ENCODE measurements at regions not wholly inside any gene's neighbourhood (a gene's known extent, or its start where the extent isn't known, plus 50 kb on each side); places are given as distances from the start of the nearest gene placed in this dataset.

- in situ Hi-C loops (cut with HindIII; ENCODE audit: extremely low pct_ligation_motif_present, low pct_unique_long_range_greater_than_20kb), result no loop called here
- BruUV-seq (replicated peaks), result no TSS peak
- no peak for ATAC-seq
Measured at GRCh38 chr1:95435611-95436010, 201.6 kb downstream of the RWDD3 start.

More at GRCh38 chr1:95435611-95436010, 201.6 kb downstream of the RWDD3 start:
- Histone ChIP-seq H3K79me2 (ENCODE audit: insufficient read depth, low read length) (no peaks in the 10 kb centered on the region), H3K9me3 (ENCODE audit: low read length) (no peaks in the 10 kb centered on the region), H3K4me2 (ENCODE audit: low read depth, low read length) (no peak overlapping the region), H3K9ac (ENCODE audit: insufficient read depth, low read depth, low read length) (no peak overlapping the region), H3K27ac (ENCODE audit: extremely low read length, insufficient read depth, low read length) (no peak overlapping the region), H4K20me1 (ENCODE audit: insufficient read depth, low read length) (no peaks in the 10 kb centered on the region), H3K4me3 (replicated peaks in 1 of 3; ENCODE audit: insufficient read depth in 1 of 3, low read depth in 2 of 3, low read length in 3 of 3) (no peak overlapping the region), H3K27me3 (ENCODE audit: control insufficient read depth in 1 of 2, insufficient read depth in 2 of 2, low read length in 2 of 2) (no peaks in the 10 kb centered on the region), H3K36me3 (replicated peaks in 1 of 2; ENCODE audit: control insufficient read depth in 1 of 2, insufficient read depth in 2 of 2, low read length in 2 of 2) (no peaks in the 10 kb centered on the region), H2AFZ (ENCODE audit: low read length) (no peak overlapping the region), H3K4me1 (ENCODE audit: insufficient read depth, low read length) (no peaks in the 10 kb centered on the region)
- FAIRE-seq (no peak), DNase-seq (ENCODE audit: low spot score) (no peak)
- TF ChIP-seq PLSCR1 (CRISPR knock-in tag; IDR thresholded peaks at IDR 0.05; ENCODE audit: borderline replicate concordance), result no peak
- no peak for TF ChIP-seq THAP7 (CRISPR knock-in tag; IDR thresholded peaks at IDR 0.05)
- TF ChIP-seq NONO (IDR thresholded peaks at IDR 0.05), result no peak
- no peak for TF ChIP-seq NONO (CRISPR knock-in tag; conservative IDR thresholded peaks at IDR 0.05)
- no peak for TF ChIP-seq HNF4G (IDR thresholded peaks at IDR 0.05; ENCODE audit: borderline replicate concordance, low read depth, low read length)
- TF ChIP-seq HNF4G (CRISPR knock-in tag; IDR thresholded peaks at IDR 0.05; ENCODE audit: borderline replicate concordance, low read depth), result no peak
- TF ChIP-seq TEF (CRISPR knock-in tag; IDR thresholded peaks at IDR 0.05), result no peak
- no peak for TF ChIP-seq JUND (CRISPR knock-in tag; IDR thresholded peaks at IDR 0.05)
- no peak for TF ChIP-seq PCBP1 (IDR thresholded peaks at IDR 0.05; ENCODE audit: borderline replicate concordance, low read depth, low read length)
- no peak for TF ChIP-seq ZNF782 (CRISPR knock-in tag; IDR thresholded peaks at IDR 0.05; ENCODE audit: borderline replicate concordance)
- TF ChIP-seq EEA1 (CRISPR knock-in tag; IDR thresholded peaks at IDR 0.05; ENCODE audit: borderline replicate concordance), result no peak
- no peak for TF ChIP-seq FOSL1 (CRISPR knock-in tag; IDR thresholded peaks at IDR 0.05; ENCODE audit: borderline replicate concordance)
- TF ChIP-seq FOXA3 (CRISPR knock-in tag; IDR thresholded peaks at IDR 0.05), result no peak
- WGBS (ENCODE audit: low lambda C conversion rate), result 28% methylated on average over 3 of the region's 3 CpGs
- POLR2A ChIA-PET, result no interaction called here
- CTCF ChIA-PET (ENCODE audit: low intra/inter-chr PET ratio, low total read pairs), result no interaction called here
- intact Hi-C loops (cut with micrococcal nuclease; ENCODE audit: unreplicated experiment), result no loop called here
